Right lobe of liver (tissue), 6 donors: ENCODE measurements at regions not wholly inside any gene's neighbourhood (a gene's known extent, or its start where the extent isn't known, plus 50 kb on each side); places are given as distances from the start of the nearest gene placed in this dataset.

Source experiments
- ATAC-seq, 4 donors: fragments of 200-7000 bp; cut with Tn5 transposase; one replicate each; pipeline ENCODE4 v1.9.1; 2020; ENCODE audit warnings: mild to moderate bottlenecking in 4 of 4, moderate library complexity in 4 of 4
- DNase-seq, 3 donors: peaks; one replicate each; pipeline ENCODE4 v3.0.0-alpha.2; 2020
- H3K27ac ChIP-seq, 3 donors: fragments of 200-600 bp; one replicate each; pipeline ENCODE4 v1.8.0; 2022
- H3K27me3 ChIP-seq, 2 donors: fragments of 200-600 bp; one replicate each; pipeline ENCODE4 v1.8.0; 2022
- H3K36me3 ChIP-seq, 4 donors: fragments of 200-600 bp; sonication (generic) in 1 of 4; one replicate each; pipeline versions ENCODE4 v1.5.1 to v1.8.0; 2017 to 2022; ENCODE audit warnings: control low read depth in 1 of 4
- H3K4me1 ChIP-seq, 4 donors: fragments of 200-600 bp; sonication (generic) in 1 of 4; one replicate each; pipeline versions ENCODE4 v1.5.1 to v1.8.0; 2017 to 2022; ENCODE audit warnings: control low read depth in 1 of 4
- H3K4me3 ChIP-seq, 3 donors: fragments of 200-600 bp; one replicate each; pipeline ENCODE4 v1.8.0; 2022
- H3K9me3 ChIP-seq, 4 donors: fragments of 200-600 bp; sonication (generic) in 1 of 4; one replicate each; pipeline versions ENCODE4 v1.5.1 to v1.8.0; 2017 to 2022; ENCODE audit warnings: control low read depth in 1 of 4
- POLR2A ChIP-seq: fragments of 450-650 bp; IDR thresholded peaks from one replicate; pipeline ENCODE4 v1.6.1; 2017; ENCODE audit warnings: antibody characterized with exemption, mild to moderate bottlenecking
- WGBS: methylation state at CpG from one replicate; pipeline ENCODE4 v1.1.6; 2018; ENCODE audit warnings: low coverage, low lambda C conversion rate; ENCODE audit not compliant: insufficient coverage; ENCODE audit errors: missing lambda C conversion rate; 5-methylcytosine and 5-hydroxymethylcytosine counted together
- intact Hi-C, 2 donors: fragments of 100-400 bp; cut with DNase I; formaldehyde crosslinking; loops; one replicate each; pipeline versions ENCODE4 v1.11.2 to v1.14.1; 2022
- TF ChIP-seq, protein P1 (sequence below), 4 donors: fragments of 200-600 bp in 3 of 4; fragments of 450-650 bp in 1 of 4; IDR thresholded peaks; one replicate each; pipeline versions ENCODE4 v1.5.1 to v1.8.0; 2016 to 2022; ENCODE audit warnings: antibody characterized with exemption in 4 of 4, mild to moderate bottlenecking in 2 of 4
- donor health status: DM: no; HTN: yes; CAD: no.
- donor health status: DM: no; HTN: no; CAD: no.
- donor health status: DM: no; HTN: no; CAD: no.
- donor health status: DM: no; HTN: yes; CAD: no.
- donor health status: DM: no; HTN: yes; CAD: no.

- ATAC-seq (peak in 1 of 4 donors; percentile 5), DNase-seq (peak in 1 of 3 donors; percentile 47)
- H3K27ac ChIP-seq: peak overlapping the region in 1 of 3 donors; percentile 33
- whole genome bisulfite sequencing: no CpG with 5 or more reads among the region's 22 CpGs
- H3K9me3 ChIP-seq: no peaks in the 10 kb centered on the region
- no peak overlapping the region for H3K4me3 ChIP-seq
- no peaks in the 10 kb centered on the region for H3K36me3 ChIP-seq
- no peaks in the 10 kb centered on the region for H3K27me3 ChIP-seq
- no peaks in the 10 kb centered on the region for H3K4me1 ChIP-seq
- TF ChIP-seq, protein P1, sequence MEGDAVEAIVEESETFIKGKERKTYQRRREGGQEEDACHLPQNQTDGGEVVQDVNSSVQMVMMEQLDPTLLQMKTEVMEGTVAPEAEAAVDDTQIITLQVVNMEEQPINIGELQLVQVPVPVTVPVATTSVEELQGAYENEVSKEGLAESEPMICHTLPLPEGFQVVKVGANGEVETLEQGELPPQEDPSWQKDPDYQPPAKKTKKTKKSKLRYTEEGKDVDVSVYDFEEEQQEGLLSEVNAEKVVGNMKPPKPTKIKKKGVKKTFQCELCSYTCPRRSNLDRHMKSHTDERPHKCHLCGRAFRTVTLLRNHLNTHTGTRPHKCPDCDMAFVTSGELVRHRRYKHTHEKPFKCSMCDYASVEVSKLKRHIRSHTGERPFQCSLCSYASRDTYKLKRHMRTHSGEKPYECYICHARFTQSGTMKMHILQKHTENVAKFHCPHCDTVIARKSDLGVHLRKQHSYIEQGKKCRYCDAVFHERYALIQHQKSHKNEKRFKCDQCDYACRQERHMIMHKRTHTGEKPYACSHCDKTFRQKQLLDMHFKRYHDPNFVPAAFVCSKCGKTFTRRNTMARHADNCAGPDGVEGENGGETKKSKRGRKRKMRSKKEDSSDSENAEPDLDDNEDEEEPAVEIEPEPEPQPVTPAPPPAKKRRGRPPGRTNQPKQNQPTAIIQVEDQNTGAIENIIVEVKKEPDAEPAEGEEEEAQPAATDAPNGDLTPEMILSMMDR (IDR thresholded peaks at IDR 0.05): no peak
- no peak for TF ChIP-seq POLR2A
- intact Hi-C loops: no loop called here
Observed at GRCh38 chrX:39935411-39936064, 162.2 kb downstream of the BCOR start.

GRCh38 chrX:39936886-39937770 is 160.6 kb downstream of the BCOR start:
- DNase-seq (no peak), ATAC-seq (peak; percentile 66 to 87 (median 76))
- Histone ChIP-seq H3K27me3 (no peaks in the 10 kb centered on the region), H3K27ac (peak overlapping the region in 2 of 3 donors; percentile 53 to 57), H3K4me3 (peak overlapping the region in 1 of 3 donors; percentile 18), H3K4me1 (no peaks in the 10 kb centered on the region), H3K9me3 (no peaks in the 10 kb centered on the region), H3K36me3 (no peaks in the 10 kb centered on the region)
- intact Hi-C loops: no loop called here
- 40% methylated on average over 12 of the region's 18 CpGs for WGBS
- TF ChIP-seq, protein P1 (IDR thresholded peaks at IDR 0.05): no peak
- TF ChIP-seq POLR2A: no peak

- no peaks in the 10 kb centered on the region for H3K36me3 ChIP-seq
- DNase-seq (no peak), ATAC-seq (no peak)
- no peaks in the 10 kb centered on the region for H3K9me3 ChIP-seq
- TF ChIP-seq POLR2A: no peak
- TF ChIP-seq, protein P1 (IDR thresholded peaks at IDR 0.05): no peak
- no peak overlapping the region for H3K27ac ChIP-seq
- no peak overlapping the region for H3K4me3 ChIP-seq
- no peaks in the 10 kb centered on the region for H3K27me3 ChIP-seq
- H3K4me1 ChIP-seq: no peaks in the 10 kb centered on the region
- intact Hi-C loops: no loop called here
- 84% methylated on average over 6 of the region's 6 CpGs for WGBS
Observed at GRCh38 chrX:39938466-39938865, 159.3 kb downstream of the BCOR start.

GRCh38 chrX:39939678-39940077 is 158.1 kb downstream of the BCOR start:
- TF ChIP-seq, protein P1 (IDR thresholded peaks at IDR 0.05): no peak
- TF ChIP-seq POLR2A: no peak
- no peak overlapping the region for H3K4me3 ChIP-seq
- H3K27me3 ChIP-seq: no peaks in the 10 kb centered on the region
- intact Hi-C loops: no loop called here
- H3K9me3 ChIP-seq: no peaks in the 10 kb centered on the region
- no peak overlapping the region for H3K27ac ChIP-seq
- ATAC-seq (no peak), DNase-seq (no peak)
- WGBS: 78% methylated on average over 2 of the region's 3 CpGs
- no peaks in the 10 kb centered on the region for H3K4me1 ChIP-seq
- H3K36me3 ChIP-seq: no peaks in the 10 kb centered on the region
